ENCODE measurements at regions not wholly inside any gene's neighbourhood (a gene's known extent, or its start where the extent isn't known, plus 50 kb on each side); places are given as distances from the start of the nearest gene placed in this dataset.

DNA sequence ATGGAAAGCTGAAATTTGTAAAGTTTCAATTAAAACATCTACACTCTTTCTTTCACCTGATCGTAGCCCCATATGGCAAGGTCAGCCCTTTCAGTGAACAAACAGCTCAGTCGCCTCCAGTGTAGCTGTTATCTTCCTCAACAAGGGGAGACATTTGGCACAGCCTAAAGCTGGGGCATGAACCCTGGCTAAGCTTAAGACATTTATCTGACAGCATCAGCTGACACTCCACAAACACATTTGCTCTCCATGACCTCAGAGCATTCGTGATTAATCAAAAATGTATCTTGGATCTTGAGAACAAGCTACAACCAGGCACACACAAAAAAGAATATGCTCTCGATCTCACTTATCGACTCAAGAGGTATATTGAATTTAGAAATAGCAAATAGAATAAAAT, 67.3 kb downstream of the POU5F2 start:
- no peak for DNase-seq (ENCODE audit: low read depth)
- TF ChIP-seq, protein P1, sequence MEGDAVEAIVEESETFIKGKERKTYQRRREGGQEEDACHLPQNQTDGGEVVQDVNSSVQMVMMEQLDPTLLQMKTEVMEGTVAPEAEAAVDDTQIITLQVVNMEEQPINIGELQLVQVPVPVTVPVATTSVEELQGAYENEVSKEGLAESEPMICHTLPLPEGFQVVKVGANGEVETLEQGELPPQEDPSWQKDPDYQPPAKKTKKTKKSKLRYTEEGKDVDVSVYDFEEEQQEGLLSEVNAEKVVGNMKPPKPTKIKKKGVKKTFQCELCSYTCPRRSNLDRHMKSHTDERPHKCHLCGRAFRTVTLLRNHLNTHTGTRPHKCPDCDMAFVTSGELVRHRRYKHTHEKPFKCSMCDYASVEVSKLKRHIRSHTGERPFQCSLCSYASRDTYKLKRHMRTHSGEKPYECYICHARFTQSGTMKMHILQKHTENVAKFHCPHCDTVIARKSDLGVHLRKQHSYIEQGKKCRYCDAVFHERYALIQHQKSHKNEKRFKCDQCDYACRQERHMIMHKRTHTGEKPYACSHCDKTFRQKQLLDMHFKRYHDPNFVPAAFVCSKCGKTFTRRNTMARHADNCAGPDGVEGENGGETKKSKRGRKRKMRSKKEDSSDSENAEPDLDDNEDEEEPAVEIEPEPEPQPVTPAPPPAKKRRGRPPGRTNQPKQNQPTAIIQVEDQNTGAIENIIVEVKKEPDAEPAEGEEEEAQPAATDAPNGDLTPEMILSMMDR (IDR thresholded peaks at IDR 0.05; ENCODE audit: control insufficient read depth, insufficient read depth, low read depth, low read length, missing control alignments) = no peak
- no peak overlapping the region for H3K4me3 ChIP-seq (ENCODE audit: control insufficient read depth, low read depth, low read length)

DNA sequence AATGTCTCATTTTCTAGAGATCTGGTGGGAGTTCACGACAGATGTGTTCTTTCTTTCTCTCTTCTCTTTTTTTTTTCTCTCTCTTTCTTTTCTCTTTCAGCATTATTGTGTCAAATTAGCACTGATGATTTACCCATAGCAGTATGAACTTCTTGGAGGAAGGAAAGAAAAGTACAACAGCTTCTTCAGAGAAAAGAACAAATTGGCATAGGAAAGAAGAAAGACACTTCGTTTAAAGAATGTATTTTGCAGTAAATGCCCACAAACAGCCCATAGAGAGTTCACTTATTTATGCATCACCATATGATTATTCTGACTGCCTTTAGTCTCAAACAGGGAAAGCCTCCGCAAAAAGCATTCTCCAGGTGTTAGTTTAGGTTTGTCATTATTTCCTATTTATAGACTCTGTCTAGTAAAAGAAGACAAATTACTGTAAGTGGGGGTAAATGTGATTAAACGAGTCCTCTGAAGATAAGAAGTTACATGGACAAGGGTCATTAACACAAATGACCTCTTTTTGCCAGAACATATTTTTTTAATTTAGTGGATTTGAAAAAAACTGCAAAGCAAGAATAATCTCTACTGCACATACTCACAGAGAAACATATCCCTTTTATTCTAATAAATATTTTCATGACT, 68.0 kb downstream of the POU5F2 start:
- no peak for DNase-seq (ENCODE audit: low read depth)
- no peak overlapping the region for H3K4me3 ChIP-seq (ENCODE audit: control insufficient read depth, low read depth, low read length)
- TF ChIP-seq, protein P1 (IDR thresholded peaks at IDR 0.05; ENCODE audit: control insufficient read depth, insufficient read depth, low read depth, low read length, missing control alignments) = no peak

DNA sequence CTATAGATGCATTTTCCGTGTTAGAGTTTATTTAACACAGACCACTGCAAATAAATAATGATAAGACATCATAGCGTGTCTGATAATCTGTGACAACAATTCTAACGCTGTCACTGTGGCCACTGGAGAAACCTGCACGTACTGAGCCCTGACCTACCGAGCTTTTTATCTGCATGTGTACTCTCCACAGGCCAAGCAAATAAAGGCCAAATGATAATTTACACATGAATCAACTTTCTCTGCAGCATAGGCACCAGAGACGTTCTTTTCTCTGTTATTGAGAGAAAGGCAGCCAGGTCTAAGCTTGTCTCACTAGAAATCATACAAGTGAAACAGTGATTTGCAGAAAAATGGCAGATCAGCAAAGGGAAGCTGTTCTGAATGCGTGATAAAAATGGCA, 75.8 kb downstream of the POU5F2 start:
- no peak overlapping the region for H3K4me3 ChIP-seq (ENCODE audit: control insufficient read depth, low read depth, low read length)
- TF ChIP-seq, protein P1 (IDR thresholded peaks at IDR 0.05; ENCODE audit: control insufficient read depth, insufficient read depth, low read depth, low read length, missing control alignments) = no peak
- no peak for DNase-seq (ENCODE audit: low read depth)

DNA sequence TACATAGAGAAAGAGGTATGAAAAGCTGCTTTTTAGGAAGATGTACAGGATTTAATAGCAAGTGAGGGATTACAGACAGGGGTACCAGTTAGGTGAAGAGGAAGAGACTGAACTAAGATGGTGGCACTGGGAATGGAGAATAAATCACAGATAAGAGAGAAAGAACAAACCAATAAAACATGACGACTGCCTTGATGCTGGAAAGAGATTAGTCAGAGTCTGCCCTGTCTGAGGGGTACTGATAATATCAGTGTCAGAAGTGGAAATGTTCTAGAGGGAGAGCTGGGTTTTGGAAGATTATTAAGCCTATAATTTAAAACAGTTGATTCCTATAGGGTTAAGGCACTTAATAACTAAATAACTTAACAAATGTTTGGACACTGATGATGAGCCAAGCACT, 77.7 kb downstream of the NR2F1 start:
- no peak for DNase-seq (ENCODE audit: low read depth)
- TF ChIP-seq, protein P1 (IDR thresholded peaks at IDR 0.05; ENCODE audit: control insufficient read depth, insufficient read depth, low read depth, low read length, missing control alignments) = no peak
- no peak overlapping the region for H3K4me3 ChIP-seq (ENCODE audit: control insufficient read depth, low read depth, low read length)

DNA sequence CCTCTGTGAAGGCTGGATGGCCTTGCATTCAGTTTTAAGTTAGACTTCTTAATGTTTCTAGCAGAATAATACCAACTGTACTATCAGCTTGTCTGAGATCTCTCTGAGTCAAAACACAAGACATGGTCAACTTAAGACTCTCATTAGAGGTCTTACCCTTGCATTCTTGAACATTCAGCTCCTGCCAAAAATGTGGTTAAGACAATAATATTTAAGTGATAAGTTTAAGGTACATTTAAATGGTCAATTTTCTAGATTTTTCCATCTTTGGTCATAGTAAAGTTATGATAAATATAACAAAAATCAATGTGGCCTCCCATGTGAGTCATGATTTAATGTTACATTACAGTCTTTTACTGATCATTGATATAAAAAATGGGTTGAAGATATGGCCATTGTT, 75.0 kb downstream of the NR2F1 start:
- DNase-seq (ENCODE audit: low read depth) = no peak
- TF ChIP-seq, protein P1 (IDR thresholded peaks at IDR 0.05; ENCODE audit: control insufficient read depth, insufficient read depth, low read depth, low read length, missing control alignments) = no peak
- no peak overlapping the region for H3K4me3 ChIP-seq (ENCODE audit: control insufficient read depth, low read depth, low read length)

DNA sequence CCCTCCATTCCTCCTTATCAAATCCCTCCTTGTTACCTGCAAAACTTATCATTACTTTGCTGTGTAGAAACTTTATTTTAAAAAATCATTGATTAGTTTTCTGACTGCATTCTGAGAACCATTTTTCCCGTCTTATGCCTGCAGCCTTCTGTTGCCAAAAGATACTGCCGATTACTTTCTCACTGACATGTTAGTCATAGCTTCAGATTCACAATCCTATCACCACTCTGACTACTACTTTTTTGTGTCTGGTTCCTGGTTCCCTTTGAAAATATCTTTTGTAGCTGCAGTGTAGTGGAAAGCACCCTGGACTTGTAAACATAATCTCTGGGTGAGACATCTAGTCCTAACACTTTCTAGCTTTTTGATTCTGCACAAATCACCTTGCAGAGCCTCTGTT, 71.7 kb downstream of the NR2F1 start:
- TF ChIP-seq, protein P1 (IDR thresholded peaks at IDR 0.05; ENCODE audit: control insufficient read depth, insufficient read depth, low read depth, low read length, missing control alignments) = no peak
- H3K4me3 ChIP-seq (ENCODE audit: control insufficient read depth, low read depth, low read length) = no peak overlapping the region
- DNase-seq (ENCODE audit: low read depth) = no peak

DNA sequence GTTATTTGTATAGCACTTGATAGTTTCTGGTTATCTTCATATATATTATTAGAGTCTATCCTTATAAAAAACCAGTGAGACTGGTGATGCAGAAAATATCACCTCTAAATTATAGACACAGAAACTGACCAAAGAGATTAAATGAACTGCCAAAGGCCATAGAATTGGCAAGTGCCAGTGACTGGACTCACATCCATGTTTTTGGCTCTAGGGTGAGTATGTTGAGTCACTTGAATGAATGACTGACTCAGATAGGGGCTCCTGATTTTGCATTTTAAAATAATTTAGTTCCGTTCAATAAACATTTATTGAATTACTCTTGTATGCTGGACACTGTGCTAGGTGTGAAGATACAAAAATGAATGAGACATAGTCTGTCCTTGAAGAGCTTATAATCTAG, 70.7 kb downstream of the NR2F1 start:
- no peak overlapping the region for H3K4me3 ChIP-seq (ENCODE audit: control insufficient read depth, low read depth, low read length)
- TF ChIP-seq, protein P1 (IDR thresholded peaks at IDR 0.05; ENCODE audit: control insufficient read depth, insufficient read depth, low read depth, low read length, missing control alignments) = no peak
- DNase-seq (ENCODE audit: low read depth) = no peak

All from AG09309 (cell line).